ENCODE measurements at regions not wholly inside any gene's neighbourhood (a gene's known extent, or its start where the extent isn't known, plus 50 kb on each side); places are given as distances from the start of the nearest gene placed in this dataset.

- CTCF ChIA-PET: no interaction called here
- DNase-seq (ENCODE audit: low read depth, low spot score): no peak
Observed at GRCh38 chr11:104731890-104732289, 166.4 kb downstream of the CASP12 start.

GRCh38 chr11:104728927-104729326 is 169.3 kb downstream of the CASP12 start:
- ChIA-PET POLR2A (no interaction called here), CTCF (no interaction called here)
- TF ChIP-seq CTCF (IDR thresholded peaks at IDR 0.05; ENCODE audit: insufficient read depth, low read length, missing control alignments): no peak
- H3K4me3 ChIP-seq (ENCODE audit: low read depth, low read length): no peak overlapping the region
- DNase-seq (ENCODE audit: low read depth, low spot score): no peak

More at GRCh38 chr11:104731890-104732289, 166.4 kb downstream of the CASP12 start:
- POLR2A ChIA-PET: no interaction called here
- no peak overlapping the region for H3K4me3 ChIP-seq (ENCODE audit: low read depth, low read length)
- no peak for TF ChIP-seq CTCF (IDR thresholded peaks at IDR 0.05; ENCODE audit: insufficient read depth, low read length, missing control alignments)

- no peak overlapping the region for H3K4me3 ChIP-seq (ENCODE audit: low read depth, low read length)
- no peak for TF ChIP-seq CTCF (IDR thresholded peaks at IDR 0.05; ENCODE audit: insufficient read depth, low read length, missing control alignments)
- ChIA-PET POLR2A (no interaction called here), CTCF (no interaction called here)
- no peak for DNase-seq (ENCODE audit: low read depth, low spot score)
Observed at GRCh38 chr11:104727768-104728167, 170.5 kb downstream of the CASP12 start.

DNA sequence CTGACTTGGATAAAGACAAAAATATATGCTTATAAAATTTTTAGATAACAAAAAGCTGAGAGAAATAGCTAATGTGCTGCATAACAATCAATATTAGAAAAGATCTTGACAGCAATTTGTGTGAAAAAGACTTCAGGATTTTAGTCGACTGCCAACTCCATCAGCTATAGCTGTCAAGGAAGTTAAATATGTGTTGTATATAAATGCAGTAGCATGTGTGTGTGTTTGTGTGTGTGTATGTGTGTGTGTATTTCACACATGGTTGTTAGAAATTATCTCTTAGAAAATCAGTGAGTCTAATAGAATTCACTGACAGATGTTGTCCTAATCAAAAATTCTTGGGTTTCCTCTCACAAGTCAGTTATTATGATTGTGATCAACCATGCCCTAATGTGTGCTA is 171.2 kb downstream of the CASP12 start:
- POLR2A ChIA-PET: no interaction called here
- TF ChIP-seq CTCF (IDR thresholded peaks at IDR 0.05; ENCODE audit: insufficient read depth, low read length, missing control alignments): no peak
- CTCF ChIA-PET: no interaction called here
- no peak overlapping the region for H3K4me3 ChIP-seq (ENCODE audit: low read depth, low read length)
- no peak for DNase-seq (ENCODE audit: low read depth, low spot score)

DNA sequence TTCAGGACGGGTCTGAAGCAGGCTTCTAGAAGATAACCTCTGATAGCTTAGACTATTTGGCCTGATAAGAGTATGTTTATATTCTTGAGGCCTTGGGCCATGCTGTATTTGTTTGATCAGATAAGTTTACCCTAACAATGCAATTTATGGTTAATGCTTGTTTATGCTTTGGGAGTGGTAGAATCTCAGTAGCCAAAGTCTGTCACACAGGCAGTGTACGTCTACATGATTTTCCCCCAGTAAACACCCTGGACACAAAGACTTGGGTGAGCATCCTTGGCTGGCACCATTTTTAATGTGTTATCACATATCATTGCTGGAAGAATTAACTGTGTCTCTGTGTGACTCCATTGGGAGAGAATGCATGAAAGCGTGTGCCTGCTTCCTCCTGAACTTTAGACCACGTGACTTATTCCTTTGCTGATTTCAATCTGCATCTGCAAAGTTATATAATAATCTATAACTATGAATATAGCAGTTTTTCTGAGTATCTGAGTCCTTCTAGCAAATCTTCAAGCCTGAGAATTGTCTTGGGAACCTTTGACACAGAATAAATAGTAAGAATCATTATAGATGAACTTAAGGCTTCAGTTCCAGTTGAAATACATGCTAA is 172.4 kb downstream of the CASP12 start:
- POLR2A ChIA-PET: no interaction called here
- TF ChIP-seq CTCF (IDR thresholded peaks at IDR 0.05; ENCODE audit: insufficient read depth, low read length, missing control alignments): no peak

GRCh38 chr11:104713401-104713800 is 184.9 kb downstream of the CASP12 start:
- DNase-seq (ENCODE audit: low read depth, low spot score): no peak
- no peak overlapping the region for H3K4me3 ChIP-seq (ENCODE audit: low read depth, low read length)
- TF ChIP-seq CTCF (IDR thresholded peaks at IDR 0.05; ENCODE audit: insufficient read depth, low read length, missing control alignments): no peak
- POLR2A ChIA-PET: no interaction called here
- CTCF ChIA-PET: no interaction called here

More for the DNA sequence above, 172.4 kb downstream of the CASP12 start:
- CTCF ChIA-PET: no interaction called here
- DNase-seq (ENCODE audit: low read depth, low spot score): no peak
- H3K4me3 ChIP-seq (ENCODE audit: low read depth, low read length): no peak overlapping the region

All from AG04449 (cell line).